Fibroblast of skin of abdomen (primary cell): ENCODE measurements at regions not wholly inside any gene's neighbourhood (a gene's known extent, or its start where the extent isn't known, plus 50 kb on each side); places are given as distances from the start of the nearest gene placed in this dataset.

Source experiments
- DNase-seq: peaks from one replicate; pipeline ENCODE4 v3.0.0-alpha.2; 2013

DNA sequence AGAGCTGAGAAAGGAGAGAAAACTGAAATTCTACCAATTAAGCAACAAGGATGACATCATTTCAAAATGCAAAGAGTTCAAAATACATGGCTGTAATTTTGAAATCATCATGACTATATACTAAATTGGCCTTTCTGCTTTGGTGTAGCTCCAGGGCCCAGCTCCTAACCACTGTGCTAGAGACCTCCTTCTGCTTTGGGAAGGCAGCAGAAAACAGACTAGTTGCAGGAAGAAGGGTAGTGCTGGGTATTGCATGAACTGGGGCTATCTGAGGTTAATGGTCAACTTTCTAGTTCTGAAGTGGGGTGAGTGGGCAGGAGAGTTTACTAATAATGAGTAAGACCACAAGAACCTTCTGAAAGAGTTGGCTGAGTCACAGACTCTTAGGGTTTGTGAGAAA is 66.2 kb downstream of the PTGER2 start:
- peak; percentile 26 for DNase-seq
